EL (cell line): ENCODE measurements at regions not wholly inside any gene's neighbourhood (a gene's known extent, or its start where the extent isn't known, plus 50 kb on each side); places are given as distances from the start of the nearest gene placed in this dataset.

ENCODE experiments used
- DNase-seq: peaks from one replicate; pipeline ENCODE4 v3.0.0-alpha.2; 2016

GRCh38 chr10:78868456-78868855 lies 200.3 kb upstream of the ZMIZ1 start:
- no peak for DNase-seq

DNA sequence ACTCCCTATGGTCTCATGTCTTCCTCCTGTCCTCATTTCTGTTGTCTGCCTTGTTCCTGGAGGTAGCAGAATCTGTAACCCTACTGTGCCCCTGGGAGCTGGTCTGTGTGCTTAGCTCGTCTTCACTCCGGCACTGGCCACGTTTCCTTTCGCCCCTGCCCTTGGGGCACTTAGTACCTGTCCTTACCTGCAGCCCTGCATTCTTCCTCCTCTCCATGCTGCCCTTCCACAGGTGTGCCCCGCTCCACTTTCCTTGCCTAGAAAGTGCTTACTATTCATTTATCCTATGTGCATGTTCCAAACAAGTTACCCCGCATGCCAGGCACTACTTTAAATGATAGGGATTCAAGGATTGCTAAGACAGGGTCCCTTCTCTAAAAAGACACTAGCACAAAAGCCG lies 199.9 kb upstream of the ZMIZ1 start:
- no peak for DNase-seq

DNA sequence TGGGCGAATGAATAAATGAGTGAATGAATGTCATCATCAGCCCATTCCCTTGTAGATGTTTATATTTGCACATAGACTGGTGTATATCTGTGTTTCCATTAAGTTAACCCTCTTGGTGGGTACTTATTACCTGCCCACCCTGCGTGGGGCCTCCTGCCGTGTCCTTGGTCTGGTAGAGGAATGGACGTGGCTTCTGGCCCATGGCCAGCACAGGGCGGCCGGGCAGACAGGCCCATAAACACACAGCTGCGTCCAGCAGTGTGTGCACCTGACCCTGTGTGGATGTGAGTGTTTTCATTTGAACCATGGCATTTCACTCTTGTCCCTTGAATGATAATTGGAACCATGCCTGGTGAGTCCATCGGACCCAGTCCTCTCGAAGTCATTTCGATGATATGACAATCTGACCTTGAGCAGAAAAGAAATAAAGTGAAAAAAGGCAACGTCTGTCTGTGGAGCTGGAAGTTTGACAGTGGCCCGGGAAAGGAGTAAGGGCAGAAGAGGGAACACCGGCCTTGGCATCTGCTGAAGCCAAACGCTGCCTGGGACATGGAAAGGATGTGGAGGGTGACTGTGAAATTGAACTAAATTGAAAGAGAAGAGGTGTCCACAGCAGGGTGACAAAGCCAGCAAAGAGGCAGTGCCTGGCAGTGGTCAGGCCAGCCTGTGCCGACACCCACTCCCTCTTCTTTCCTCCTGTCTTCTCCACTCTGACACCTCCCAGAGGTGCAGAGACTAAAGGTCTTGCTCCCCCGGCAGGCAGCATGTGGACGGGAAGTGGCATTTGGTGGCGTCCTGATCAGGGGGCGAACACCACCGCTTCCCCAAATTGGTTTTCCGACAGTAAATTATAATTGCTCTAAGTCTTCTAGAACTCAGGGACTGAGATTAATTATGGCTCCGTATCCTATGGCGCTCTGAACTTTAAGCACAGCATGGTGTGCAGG lies 199.0 kb upstream of the ZMIZ1 start:
- no peak for DNase-seq

GRCh38 chr10:78870458-78870857 lies 198.3 kb upstream of the ZMIZ1 start:
- no peak for DNase-seq

DNA sequence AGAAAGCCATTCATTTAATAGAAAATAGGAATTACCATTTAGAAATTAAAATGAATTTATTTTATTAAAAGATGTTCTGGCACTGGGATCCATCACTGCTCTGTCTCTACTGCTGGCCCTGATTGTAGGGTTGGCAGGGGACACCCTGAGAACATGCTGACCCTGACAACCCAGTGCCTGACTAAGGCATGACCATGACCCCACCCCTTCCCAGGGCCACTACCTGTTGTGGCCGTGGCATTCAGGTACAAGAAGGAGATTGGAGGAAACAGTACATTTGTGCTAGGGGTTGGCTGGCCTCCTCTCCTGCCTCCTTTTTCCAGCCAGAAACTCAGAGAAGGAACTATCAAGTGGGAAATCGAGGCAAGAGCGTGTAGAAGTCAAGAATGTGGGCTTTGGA lies 197.0 kb upstream of the ZMIZ1 start:
- no peak for DNase-seq

DNA sequence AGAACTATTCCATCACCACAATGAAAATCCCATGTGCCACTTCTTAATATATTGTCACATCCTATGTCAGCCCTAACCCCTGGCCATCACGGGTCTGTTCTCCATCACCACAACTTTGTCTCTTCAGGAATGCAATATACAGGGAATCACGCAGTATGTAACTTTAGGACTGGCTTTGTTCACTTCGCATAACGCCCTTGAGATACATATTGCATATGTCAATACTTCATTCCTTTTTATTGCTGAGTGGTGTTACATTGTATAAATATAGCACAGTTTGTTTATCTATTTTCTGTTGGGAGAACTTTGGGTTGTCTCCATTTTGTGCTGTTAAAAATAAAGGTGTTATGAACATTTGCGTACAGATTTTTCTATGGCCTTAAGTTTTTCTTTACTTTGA lies 195.4 kb upstream of the ZMIZ1 start:
- DNase-seq = no peak

DNA sequence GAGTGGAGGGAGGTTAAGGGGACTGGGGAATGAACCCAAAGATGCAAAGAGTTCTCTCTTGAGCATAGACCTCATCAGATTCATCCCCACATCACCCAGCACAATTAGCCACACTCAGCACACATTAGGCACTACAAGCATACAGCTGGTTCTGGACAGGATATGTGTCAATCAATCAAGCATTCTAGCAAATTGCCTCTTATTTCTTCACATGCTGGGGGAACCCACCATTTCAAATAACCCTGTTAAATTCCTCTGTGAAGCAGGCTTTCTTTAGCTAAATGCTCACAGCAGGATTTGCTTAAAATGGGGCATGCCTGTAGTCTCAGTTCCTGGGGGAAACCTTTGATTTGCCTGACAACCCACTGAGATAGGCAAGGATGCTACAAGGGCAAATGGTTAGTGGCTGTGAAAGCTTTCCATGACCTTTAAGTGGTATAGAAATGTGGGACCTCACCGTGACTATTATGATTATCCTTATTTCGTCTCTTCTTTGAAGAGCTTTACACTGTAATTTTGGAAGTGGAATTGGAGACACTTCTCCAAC lies 193.4 kb upstream of the ZMIZ1 start:
- no peak for DNase-seq

DNA sequence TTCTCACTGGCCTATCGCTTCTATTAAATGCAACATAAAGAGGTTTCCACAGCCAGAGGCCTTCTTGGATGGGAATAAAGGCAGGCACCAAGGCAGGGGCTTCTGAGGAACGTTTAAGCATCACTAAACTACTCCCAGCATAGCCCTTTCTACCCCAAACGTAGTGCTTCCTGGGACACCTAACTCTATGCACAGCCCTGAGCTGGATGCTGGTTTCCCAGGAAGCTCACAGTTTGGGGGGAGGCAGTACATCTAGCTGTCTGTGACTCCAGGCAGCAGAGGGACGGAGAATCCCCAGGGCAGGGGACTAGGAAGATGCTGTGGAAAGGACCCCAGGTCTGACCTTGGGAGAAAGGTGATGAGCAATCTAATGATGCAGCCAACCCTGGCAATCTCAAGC lies 192.8 kb upstream of the ZMIZ1 start:
- no peak for DNase-seq

- DNase-seq = no peak
These were observed 192.3 kb upstream of the ZMIZ1 start for GRCh38 chr10:78876449-78876848.

DNA sequence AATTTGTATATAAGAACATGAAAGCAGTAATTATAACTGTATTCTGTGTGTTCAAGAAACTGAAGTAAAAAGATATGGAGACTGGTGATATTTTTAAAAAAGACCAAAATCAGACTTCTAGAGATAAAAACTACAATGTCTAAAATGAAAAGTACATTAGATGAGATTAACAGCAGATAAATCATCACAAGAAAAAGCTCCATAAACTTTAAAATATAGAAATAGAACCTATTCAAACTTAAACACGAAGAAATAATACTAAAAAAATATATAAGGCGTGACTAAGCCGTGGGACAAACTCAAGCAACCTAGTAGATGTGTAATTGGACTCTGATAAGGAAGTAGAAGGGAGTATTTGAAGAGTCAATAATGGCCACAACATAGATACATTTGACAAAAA lies 189.1 kb upstream of the ZMIZ1 start:
- no peak for DNase-seq

GRCh38 chr10:78886129-78886528 lies 182.6 kb upstream of the ZMIZ1 start:
- DNase-seq = no peak

GRCh38 chr10:78889536-78890063 lies 179.2 kb upstream of the ZMIZ1 start:
- DNase-seq = no peak

DNA sequence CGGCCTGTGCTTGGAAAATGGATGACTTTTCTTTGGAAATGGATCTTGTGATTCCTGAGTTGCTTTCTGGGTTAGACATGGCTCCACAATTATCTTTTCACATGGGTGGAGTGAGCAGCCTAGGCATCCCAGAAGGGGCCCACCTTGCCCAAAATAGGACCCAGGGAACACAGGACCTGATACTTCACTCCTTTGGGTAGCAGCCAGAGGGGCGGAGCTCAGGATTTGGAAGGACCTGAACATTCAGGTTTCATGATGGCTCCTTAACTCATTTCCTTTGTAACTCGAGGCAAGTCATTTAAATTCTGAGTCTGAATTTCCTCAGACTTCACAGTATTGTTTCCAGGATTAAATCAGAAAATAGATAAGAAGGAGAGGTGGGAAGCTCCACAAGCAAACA lies 178.3 kb upstream of the ZMIZ1 start:
- DNase-seq = no peak

DNA sequence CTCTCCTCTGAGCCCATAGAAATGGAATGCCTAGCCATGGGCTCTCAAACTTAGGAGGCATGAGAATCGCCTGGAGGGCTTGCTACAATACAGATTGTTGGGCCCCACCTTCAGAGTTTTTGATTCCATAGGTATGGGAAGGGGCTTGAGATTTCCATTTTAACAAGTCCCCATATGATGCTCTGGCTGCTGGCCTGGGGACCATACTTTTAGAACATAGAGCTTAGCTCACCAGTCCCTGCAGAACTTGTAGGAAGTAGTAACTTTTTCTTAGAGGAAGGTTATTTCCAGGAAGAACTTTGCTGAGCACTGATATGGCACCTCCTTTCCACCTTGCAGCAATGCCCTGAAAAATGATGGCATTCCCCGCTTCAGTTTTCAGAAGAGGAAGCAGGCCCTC lies 177.0 kb upstream of the ZMIZ1 start:
- DNase-seq = no peak

- no peak for DNase-seq
These were observed 176.2 kb upstream of the ZMIZ1 start for GRCh38 chr10:78892338-78893176.

DNA sequence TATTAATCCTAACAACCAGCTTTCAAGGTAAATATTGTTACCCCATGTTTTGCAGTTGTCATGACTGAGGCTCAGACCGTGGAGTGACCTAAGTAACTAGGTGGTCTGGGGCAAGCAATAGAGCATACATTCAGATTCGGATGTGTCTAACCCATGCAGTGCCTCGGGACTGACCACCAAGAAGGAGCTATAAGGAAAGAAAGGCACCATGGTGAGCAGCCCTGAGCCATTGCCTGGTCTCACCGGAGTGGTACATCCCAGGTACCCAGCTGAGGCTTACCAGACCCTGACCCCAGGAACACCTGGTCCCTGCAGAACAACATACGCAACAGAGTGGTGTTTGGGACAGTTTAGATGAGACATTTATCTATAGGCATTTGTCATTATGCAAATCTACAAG lies 175.5 kb upstream of the ZMIZ1 start:
- DNase-seq = no peak

DNA sequence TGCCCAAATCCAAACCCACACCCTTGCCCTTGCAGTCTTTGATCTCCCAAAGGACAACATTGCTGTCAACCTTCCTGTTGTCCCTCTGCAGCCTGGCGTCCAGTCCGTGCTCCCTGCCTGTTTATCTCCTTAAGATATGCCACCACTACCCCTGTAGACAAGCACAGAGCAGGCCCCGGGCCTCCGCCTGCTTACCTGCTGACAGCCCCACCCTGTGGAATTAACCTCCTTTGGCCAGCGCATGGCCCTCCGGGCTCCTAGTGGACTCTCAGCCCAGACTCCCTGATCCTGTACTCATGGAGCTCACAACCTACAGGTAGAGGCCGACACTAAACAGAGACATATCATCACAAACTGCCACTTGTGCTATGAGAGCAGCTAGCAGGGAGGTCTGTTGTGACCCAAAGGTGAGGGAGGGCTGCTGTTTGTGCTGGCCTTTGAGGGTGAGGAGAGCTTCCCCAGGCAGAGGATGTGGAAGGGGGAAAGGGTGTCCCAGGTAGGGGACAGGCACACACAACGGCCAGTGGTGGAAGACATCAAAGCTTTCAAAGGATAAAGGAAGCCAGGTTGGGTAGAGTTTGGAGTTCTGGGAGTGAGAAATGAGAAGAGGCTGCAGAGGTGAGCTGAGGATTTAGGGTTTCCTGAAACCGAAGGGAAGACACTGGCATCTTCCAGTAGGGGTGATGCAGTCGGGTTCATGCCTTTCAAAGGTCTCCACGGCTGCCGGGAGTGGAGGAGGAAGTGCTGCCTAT lies 174.5 kb upstream of the ZMIZ1 start:
- DNase-seq = no peak

DNA sequence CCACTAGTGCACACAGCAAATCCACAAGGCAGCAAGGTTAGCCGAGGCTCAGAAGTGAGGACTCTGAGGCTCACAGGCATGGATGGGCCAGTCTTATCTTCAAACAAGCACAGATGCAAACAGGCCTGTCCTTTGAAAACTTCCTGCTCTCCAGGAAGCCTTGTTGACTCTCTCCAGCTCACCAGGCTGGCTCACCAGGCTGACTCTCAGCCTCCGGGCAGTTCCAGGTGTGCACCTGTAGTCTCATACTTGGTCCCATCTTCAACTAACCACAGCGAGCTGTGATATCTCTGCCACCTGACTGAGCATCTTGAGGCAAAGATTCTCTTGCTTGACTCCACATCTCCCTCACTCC lies 173.9 kb upstream of the ZMIZ1 start:
- no peak for DNase-seq

GRCh38 chr10:78895469-78895868 lies 173.3 kb upstream of the ZMIZ1 start:
- no peak for DNase-seq

- DNase-seq = no peak
These were observed 172.4 kb upstream of the ZMIZ1 start for GRCh38 chr10:78896159-78896928.

DNA sequence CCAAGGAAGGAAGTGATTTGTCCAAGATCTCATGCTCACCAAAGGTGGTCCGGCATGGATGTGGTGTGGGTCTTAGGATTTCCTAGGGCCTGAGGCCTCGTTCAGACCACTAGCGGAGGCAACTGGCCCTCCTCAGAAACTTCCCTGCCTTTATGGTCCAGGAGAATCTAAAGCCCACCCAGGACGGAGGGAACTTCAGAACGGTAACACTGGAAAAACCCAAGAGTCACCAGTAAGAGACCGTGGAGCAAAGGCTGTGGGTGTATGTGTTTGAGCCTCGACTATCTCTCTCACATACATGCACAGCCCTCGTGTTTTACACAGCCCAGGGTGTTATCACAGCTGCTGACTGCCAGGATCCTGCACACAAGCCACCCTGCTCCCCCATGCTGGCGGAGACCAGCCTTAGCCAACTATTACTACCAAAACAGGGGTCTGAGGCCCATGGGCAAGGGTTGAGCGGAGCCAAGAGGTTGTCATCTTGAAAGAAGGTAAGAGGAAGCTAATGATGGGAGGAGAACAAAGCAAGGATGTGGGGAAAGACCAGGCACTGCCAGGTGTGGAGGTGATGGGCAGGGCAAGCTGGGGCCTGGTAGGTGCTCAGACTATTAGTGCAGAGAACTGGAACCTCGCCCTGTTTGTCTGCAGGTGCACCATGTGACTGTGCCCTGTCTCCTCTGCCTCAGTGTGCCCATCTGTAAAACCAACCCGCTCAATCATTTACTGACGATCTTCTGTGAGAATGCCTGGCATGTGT lies 170.2 kb upstream of the ZMIZ1 start:
- no peak for DNase-seq
